ENCODE measurements at regions not wholly inside any gene's neighbourhood (a gene's known extent, or its start where the extent isn't known, plus 50 kb on each side); places are given as distances from the start of the nearest gene placed in this dataset.
A peak's percentile ranks its signal among the peaks of the same experiment; 100 is the strongest.

- DNase-seq = no peak
These were observed 233.0 kb upstream of the RAB4A start for GRCh38 chr1:229037806-229038405.

GRCh38 chr1:229040630-229041358 is 230.1 kb upstream of the RAB4A start:
- no peak for DNase-seq

GRCh38 chr1:229041946-229042345 is 229.0 kb upstream of the RAB4A start:
- no peak for DNase-seq

- no peak for DNase-seq
These were observed 228.4 kb upstream of the RAB4A start for GRCh38 chr1:229042482-229042881.

GRCh38 chr1:229043115-229043514 is 227.8 kb upstream of the RAB4A start:
- no peak for DNase-seq

DNA sequence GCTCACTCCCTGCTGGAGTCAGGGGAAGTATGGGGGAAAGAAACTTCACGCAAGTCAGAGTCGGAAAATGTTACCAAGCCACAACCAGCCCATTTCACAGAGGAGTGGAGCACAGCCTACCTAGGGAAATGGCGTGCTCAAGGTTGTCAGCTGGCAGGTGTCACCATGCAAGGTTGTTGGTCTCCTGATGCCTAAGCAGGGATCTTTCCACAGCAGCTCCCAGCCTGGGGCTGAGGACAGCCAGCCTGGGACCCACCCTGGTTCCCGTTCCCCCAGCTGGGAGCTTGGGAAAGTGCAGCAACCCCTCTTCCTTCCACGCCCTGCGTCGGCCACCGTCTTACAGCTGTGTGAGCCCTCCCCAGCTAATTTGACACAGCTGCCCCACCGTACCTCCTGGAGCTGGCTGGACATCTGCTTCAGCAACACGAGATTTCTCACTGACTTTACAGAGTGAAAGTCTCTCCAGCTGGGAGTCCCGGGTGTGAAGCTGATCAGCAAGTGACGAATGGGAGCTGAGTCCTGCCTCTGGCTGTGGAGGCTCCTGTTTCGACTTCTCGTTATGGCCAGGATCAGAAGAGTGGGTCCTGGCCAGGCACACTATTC is 224.6 kb upstream of the RAB4A start:
- no peak for DNase-seq

GRCh38 chr1:229047161-229047839 is 223.6 kb upstream of the RAB4A start:
- DNase-seq = no peak

GRCh38 chr1:229047840-229048620 is 222.9 kb upstream of the RAB4A start:
- DNase-seq = no peak

- no peak for DNase-seq
These were observed 222.0 kb upstream of the RAB4A start for GRCh38 chr1:229048896-229049295.

DNA sequence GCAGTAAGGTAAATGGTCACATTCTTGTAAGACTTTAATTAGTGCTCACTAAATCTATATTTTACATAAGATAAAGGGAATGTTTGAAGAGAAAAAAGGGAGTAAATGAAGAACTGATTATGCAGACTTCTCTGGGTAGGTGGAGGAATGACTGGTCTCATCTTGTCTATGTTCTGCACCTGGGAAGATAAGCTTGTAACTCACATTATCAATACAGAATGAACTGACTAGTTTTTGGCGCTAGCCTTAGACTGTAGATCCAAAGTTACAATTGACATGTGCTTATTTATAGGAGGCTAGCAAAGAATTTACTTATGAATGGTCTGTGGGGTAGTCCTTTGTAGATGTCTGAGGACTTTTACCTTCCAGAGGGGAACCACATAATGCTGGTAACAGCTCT is 214.9 kb upstream of the RAB4A start:
- no peak for DNase-seq

DNA sequence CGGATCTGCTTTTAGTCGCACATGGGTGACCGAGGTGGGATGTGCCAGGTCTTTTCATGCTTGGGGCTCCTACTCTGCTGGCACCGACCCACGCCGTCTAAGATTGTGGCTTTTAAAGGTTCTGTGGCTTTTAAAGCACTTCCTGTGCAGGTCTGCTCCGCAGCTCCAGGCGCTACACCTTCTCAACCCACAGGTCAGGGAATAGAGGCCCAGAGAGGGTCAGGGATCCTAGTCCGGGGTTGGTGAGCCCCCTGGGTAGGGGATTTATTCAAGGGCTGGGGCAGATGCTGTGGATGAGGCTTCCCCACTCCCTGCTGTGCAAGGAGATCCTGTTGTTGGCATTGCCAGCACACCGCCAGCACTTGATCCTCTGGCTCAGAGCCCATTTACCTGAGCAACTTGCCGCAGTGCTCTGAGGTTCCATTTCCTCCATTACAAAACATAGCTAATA is 212.8 kb upstream of the RAB4A start:
- DNase-seq = peak; percentile 28

DNA sequence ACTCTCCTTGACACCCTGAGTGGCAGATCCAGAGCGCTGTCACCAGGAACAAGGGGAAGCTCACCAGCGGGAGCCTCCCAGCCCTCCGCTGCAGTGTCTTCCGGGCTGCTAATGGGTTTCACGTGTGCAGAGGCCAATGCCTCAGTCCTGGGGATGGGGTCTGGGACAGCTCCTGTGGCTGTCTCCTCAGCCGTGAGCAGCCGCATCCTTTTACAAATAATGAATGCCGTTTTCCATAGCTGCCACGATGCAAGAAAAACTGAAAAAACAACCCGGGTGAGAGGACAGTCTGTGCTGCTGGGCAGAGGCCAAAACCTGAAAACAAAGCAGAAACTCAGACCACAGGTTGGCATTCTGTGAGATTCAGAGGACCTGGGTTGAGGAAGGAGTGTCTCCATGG is 212.2 kb upstream of the RAB4A start:
- peak; percentile 63 for DNase-seq

- DNase-seq = no peak
These were observed 211.0 kb upstream of the RAB4A start for GRCh38 chr1:229059671-229060539.

DNA sequence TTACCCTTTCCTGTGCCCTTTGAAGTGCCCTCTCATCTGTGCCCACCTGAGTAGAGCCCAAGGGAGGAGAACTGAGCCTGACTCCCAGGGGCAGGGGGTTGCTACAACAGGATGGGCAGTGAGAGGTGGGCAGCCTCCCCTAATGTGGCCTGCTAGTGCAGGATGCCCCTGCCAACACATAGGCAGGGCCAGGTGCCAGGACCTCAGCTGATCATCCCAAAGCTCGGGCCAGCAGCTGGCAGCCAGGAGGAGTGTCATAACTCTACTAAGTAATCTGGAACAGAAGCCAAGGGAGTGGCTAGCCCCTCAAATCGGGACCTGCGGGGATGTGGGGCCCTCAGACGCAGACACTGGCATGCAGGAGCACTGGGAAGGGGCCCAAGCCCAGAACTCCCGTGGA is 208.8 kb upstream of the RAB4A start:
- no peak for DNase-seq

DNA sequence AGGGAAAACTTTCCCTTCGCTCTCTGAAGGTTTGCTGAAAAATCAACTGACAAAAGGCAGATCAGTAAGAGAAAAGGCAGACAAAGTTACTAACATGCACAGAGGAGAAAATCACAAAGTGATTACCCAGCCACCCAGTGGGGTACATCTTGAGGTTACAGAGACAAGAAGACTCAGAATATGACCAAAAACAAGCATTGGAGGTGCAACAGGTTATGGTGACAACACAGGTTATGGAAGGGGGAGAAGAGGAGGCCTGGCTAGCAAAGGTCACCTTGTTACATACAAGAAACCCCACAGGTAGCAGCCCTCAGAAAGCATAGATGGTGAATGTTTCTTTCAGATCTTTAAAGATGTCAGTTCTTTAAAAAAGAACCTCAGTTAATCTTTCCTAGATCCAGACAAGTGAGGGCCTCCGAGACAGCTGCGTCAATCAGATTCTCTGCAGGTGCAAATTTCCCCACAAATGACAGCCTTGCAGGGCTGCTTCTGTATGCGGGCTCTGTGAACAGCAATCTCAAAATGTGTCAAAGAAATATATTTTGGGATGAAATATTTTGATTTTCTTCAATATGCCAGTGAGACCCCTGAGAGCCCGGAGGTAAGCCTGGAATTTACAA is 207.6 kb upstream of the RAB4A start:
- no peak for DNase-seq

DNA sequence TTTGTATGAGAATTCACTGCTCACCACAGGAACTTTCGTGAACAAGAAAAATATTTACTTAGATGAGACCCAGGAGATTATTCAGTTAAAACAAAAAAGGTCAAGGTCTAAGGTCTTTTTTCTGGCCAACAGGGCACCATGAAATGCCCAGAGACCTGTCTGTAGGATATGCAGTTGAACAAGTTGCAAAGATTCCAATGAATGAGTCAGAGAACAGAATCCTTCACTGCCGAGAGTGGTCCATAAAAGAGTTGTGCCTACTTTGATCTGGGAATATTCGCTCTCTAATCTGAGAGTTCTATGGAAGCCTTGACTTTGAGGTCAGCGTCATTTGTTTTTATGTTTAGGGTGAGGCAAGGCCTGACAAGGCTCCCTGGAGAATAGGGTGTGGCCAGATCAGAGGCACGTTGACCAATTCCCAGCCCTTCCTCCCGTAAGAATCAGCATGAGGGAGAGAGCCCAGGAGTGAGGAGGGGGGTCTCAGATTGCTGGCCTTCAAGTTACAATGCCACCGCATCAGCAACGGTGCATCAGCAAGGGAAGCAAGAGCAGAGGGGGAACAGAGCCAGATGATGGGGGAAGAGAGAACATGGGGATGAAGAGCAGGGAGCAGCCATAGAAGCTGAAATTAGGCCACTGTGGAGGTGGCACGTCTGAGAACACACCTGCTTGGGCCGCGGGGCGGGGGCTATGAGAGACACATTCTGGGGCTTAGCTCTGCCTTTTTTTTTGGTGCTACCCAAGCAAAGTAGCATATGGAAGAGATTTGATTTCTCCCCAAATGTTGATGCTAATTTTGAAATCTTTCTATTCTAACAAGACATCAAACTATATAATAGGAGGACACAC is 206.4 kb upstream of the RAB4A start:
- no peak for DNase-seq

- DNase-seq = no peak
These were observed 205.3 kb upstream of the RAB4A start for GRCh38 chr1:229065613-229066012.

DNA sequence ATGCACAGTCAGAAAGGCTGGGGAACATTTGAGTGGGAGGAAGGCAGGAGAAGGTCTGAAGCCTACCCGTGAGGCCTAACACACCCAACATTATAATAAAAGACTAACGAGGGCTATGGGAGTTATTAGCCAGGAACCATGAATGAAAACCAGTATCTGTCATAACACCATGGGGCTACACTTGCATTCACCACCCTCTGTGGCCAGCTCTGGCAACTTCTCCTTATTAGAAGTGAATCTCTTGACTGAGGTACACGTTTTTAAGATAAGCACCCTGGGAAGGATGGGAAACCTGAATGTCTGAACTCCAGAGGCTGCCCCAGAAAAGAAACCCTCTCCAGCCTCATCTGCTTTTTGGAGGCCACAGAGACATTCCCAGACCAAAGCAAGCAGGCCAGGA is 204.3 kb upstream of the RAB4A start:
- DNase-seq = no peak

GRCh38 chr1:229067546-229067945 is 203.4 kb upstream of the RAB4A start:
- no peak for DNase-seq

DNA sequence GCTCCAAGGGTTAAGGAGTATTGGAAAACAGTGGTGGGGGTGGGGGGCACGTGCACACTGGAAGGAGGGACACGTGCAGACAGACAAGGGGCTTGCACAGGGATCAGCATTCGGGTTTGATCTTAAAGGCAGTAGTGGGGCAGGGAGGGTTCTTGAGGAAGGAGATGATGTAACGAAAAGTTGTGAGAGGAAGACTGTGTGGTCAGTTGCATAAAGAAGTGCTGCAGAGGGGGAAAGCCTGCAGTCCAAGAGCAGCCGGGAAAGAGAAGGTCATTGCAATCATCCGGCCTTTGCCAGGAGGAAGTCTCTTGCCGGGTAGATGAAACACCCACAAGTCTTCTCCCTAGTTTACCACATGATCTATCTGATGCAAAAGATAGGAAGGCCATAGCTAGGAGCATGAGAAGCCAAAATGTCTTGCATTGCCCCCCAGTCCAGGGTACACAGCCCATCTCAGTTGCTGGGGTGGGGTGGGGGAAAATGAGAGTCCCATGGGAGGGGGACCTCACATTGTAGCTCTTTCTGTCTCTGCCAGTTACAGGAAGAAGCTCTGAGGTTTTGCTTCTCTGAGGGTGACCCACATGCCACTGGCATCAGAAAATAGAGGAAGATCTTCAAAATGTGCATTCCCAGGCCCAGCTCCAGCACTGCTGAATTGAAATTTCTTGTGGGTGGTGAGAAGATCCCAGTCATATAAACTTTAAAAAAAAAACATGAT is 202.5 kb upstream of the RAB4A start:
- DNase-seq = no peak
